CD14-positive monocyte (primary cell): ENCODE measurements at regions not wholly inside any gene's neighbourhood (a gene's known extent, or its start where the extent isn't known, plus 50 kb on each side); places are given as distances from the start of the nearest gene placed in this dataset.

Experiments used
- DNase-seq, 3 donors: peaks; one replicate each; pipeline ENCODE4 v3.0.0-alpha.2; 2011 to 2022
- H2AFZ ChIP-seq: 2 replicates; pipeline ENCODE4 v1.6.0; 2012; ENCODE audit warnings: mild to moderate bottlenecking, low read depth, low read length, inconsistent platforms; ENCODE audit not compliant: insufficient read depth, poor library complexity, severe bottlenecking
- H3K27ac ChIP-seq, 2 donors: 1 replicate in 1 of 2; 2 replicates in 1 of 2; pipeline ENCODE4 v1.5.1; 2012 to 2013; ENCODE audit warnings: low read length in 2 of 2, control low read depth in 1 of 2, inconsistent platforms in 1 of 2, low read depth in 1 of 2, mild to moderate bottlenecking in 1 of 2
- H3K27me3 ChIP-seq, 2 donors: one replicate each; pipeline versions ENCODE4 v1.6.0 to v1.6.1; 2011 to 2013; ENCODE audit warnings: low read length in 2 of 2; ENCODE audit not compliant: control insufficient read depth in 2 of 2, insufficient read depth in 2 of 2
- H3K36me3 ChIP-seq, 2 donors: replicated peaks in 1 of 2; 1 replicate in 1 of 2; 2 replicates in 1 of 2; pipeline versions ENCODE4 v1.5.1 to v1.6.1; 2012 to 2013; ENCODE audit warnings: low read length in 2 of 2, control low read depth in 1 of 2, inconsistent platforms in 1 of 2, mild to moderate bottlenecking in 1 of 2; ENCODE audit not compliant: insufficient read depth in 2 of 2, control insufficient read depth in 1 of 2
- H3K4me1 ChIP-seq, 2 donors: 1 replicate in 1 of 2; 2 replicates in 1 of 2; pipeline versions ENCODE4 v1.5.1 to v1.6.1; 2012 to 2013; ENCODE audit warnings: low read length in 2 of 2, control low read depth in 1 of 2, inconsistent platforms in 1 of 2, mild to moderate bottlenecking in 1 of 2, moderate library complexity in 1 of 2; ENCODE audit not compliant: insufficient read depth in 2 of 2, control insufficient read depth in 1 of 2
- H3K4me2 ChIP-seq: replicated peaks from 2 replicates; pipeline ENCODE3; 2012; ENCODE audit warnings: low read length, moderate library complexity, mild to moderate bottlenecking; ENCODE audit not compliant: poor library complexity, severe bottlenecking; ENCODE audit errors: extremely low read depth
- H3K4me3 ChIP-seq, 3 experiments: fragments of 200-600 bp in 1 of 3; sonication (generic) in 1 of 3; replicated peaks in 1 of 3; 1 replicate in 2 of 3; 2 replicates in 1 of 3; pipeline ENCODE4 v1.5.1; 2011 to 2013; ENCODE audit warnings: low read length in 3 of 3, mild to moderate bottlenecking in 3 of 3, control low read depth in 2 of 3, low read depth in 2 of 3, inconsistent platforms in 1 of 3, moderate library complexity in 1 of 3
- H3K79me2 ChIP-seq: 2 replicates; pipeline ENCODE4 v1.6.0; 2012; ENCODE audit warnings: mild to moderate bottlenecking, control low read depth, inconsistent platforms, low read length, moderate library complexity; ENCODE audit not compliant: insufficient read depth
- H3K9ac ChIP-seq: 2 replicates; pipeline ENCODE4 v1.6.0; 2017; ENCODE audit warnings: low read length, mild to moderate bottlenecking; ENCODE audit not compliant: insufficient read depth, poor library complexity, severe bottlenecking
- H3K9me3 ChIP-seq, 2 donors: replicated peaks in 1 of 2; 1 replicate in 1 of 2; 2 replicates in 1 of 2; pipeline versions ENCODE4 v1.5.1 to v1.6.1; 2012 to 2013; ENCODE audit warnings: low read length in 2 of 2, control low read depth in 1 of 2; ENCODE audit not compliant: control insufficient read depth in 1 of 2, insufficient read depth in 1 of 2
- H4K20me1 ChIP-seq: 2 replicates; pipeline ENCODE4 v1.6.0; 2012; ENCODE audit warnings: mild to moderate bottlenecking, low read length, control low read depth, moderate library complexity; ENCODE audit not compliant: insufficient read depth
- H3K27ac Mint-ChIP-seq, 7 donors: one replicate each; pipeline ENCODE4 v1.8.0; 2020; ENCODE audit warnings: mild to moderate bottlenecking in 7 of 7, mixed read lengths in 7 of 7, moderate library complexity in 6 of 7, inconsistent platforms in 2 of 7
- H3K27me3 Mint-ChIP-seq, 3 donors: one replicate each; pipeline ENCODE4 v1.8.0; 2021 to 2022; ENCODE audit warnings: low read depth in 3 of 3, mild to moderate bottlenecking in 3 of 3, mixed read lengths in 3 of 3, moderate library complexity in 3 of 3, inconsistent platforms in 1 of 3
- H3K36me3 Mint-ChIP-seq, 2 donors: one replicate each; pipeline ENCODE4 v1.8.0; 2020; ENCODE audit warnings: mixed read lengths in 2 of 2, inconsistent platforms in 1 of 2, mild to moderate bottlenecking in 1 of 2
- H3K4me1 Mint-ChIP-seq: one replicate; pipeline ENCODE4 v1.8.0; 2020; ENCODE audit warnings: mild to moderate bottlenecking, mixed read lengths
- H3K4me3 Mint-ChIP-seq, 2 donors: one replicate each; pipeline ENCODE4 v1.8.0; 2020; ENCODE audit warnings: mild to moderate bottlenecking in 2 of 2, mixed read lengths in 2 of 2, moderate library complexity in 1 of 2
- H3K9me3 Mint-ChIP-seq, 7 donors: one replicate each; pipeline ENCODE4 v1.8.0; 2020 to 2022; ENCODE audit warnings: mixed read lengths in 7 of 7, mild to moderate bottlenecking in 6 of 7, moderate library complexity in 6 of 7, inconsistent platforms in 2 of 7
- WGBS: methylation state at CpG from one replicate; pipeline ENCODE4 v1.1.5; 2013; ENCODE audit warnings: missing lambda C conversion rate; ENCODE audit not compliant: insufficient coverage; 5-methylcytosine and 5-hydroxymethylcytosine counted together
- intact Hi-C, 2 donors: fragments of 100-400 bp; cut with micrococcal nuclease; formaldehyde crosslinking; loops; one replicate each; pipeline versions ENCODE4 v1.15.0 to v1.15.1; 2023
- TF ChIP-seq, protein P1 (sequence below): fragments of 200-600 bp; IDR thresholded peaks from one replicate; pipeline ENCODE4 v1.8.0; 2022; ENCODE audit warnings: antibody characterized with exemption, mild to moderate bottlenecking

DNA sequence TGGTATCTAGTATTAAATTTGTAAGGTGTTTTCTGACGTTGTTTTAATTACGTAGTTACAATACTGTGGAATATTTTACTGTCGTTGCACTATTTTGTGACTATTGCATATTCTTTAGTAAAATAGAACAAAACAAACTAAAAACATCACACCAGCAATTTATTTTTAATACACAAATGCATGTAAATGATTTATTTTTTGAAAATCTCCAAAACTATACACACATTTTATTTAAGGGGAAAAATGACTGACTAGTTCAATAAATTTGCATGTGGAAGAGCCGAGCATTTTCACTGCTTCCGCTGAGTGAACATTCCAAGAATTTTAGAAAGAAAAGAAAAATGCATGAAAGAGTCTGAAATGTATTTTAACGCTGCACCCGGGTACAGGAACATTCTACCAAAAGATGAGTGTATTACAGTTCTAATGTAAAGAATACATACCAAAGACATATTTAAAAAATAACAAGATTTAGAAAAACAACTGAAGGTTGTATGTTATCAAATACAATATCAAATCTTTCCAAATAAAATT is 257.7 kb downstream of the MEIS1 start:
- no peak overlapping the region for H3K27ac Mint-ChIP-seq
- no peaks in the 10 kb centered on the region for H3K36me3 ChIP-seq
- H4K20me1 ChIP-seq = no peaks in the 10 kb centered on the region
- WGBS = no CpG with 5 or more reads among the region's 7 CpGs
- no peak overlapping the region for H2AFZ ChIP-seq
- H3K4me3 ChIP-seq = no peak overlapping the region
- no peaks in the 10 kb centered on the region for H3K79me2 ChIP-seq
- H3K9ac ChIP-seq = no peak overlapping the region
- no peaks in the 10 kb centered on the region for H3K27me3 ChIP-seq
- peaks cover 0 to 1% (median 0%) of the 10 kb centered on the region in 3 donors for H3K27me3 Mint-ChIP-seq
- TF ChIP-seq, protein P1, sequence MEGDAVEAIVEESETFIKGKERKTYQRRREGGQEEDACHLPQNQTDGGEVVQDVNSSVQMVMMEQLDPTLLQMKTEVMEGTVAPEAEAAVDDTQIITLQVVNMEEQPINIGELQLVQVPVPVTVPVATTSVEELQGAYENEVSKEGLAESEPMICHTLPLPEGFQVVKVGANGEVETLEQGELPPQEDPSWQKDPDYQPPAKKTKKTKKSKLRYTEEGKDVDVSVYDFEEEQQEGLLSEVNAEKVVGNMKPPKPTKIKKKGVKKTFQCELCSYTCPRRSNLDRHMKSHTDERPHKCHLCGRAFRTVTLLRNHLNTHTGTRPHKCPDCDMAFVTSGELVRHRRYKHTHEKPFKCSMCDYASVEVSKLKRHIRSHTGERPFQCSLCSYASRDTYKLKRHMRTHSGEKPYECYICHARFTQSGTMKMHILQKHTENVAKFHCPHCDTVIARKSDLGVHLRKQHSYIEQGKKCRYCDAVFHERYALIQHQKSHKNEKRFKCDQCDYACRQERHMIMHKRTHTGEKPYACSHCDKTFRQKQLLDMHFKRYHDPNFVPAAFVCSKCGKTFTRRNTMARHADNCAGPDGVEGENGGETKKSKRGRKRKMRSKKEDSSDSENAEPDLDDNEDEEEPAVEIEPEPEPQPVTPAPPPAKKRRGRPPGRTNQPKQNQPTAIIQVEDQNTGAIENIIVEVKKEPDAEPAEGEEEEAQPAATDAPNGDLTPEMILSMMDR = no peak
- no peak for DNase-seq
- no peak overlapping the region for H3K4me3 Mint-ChIP-seq
- no peaks in the 10 kb centered on the region for H3K4me1 ChIP-seq
- intact Hi-C loops = no loop called here
- H3K4me1 Mint-ChIP-seq = no peaks in the 10 kb centered on the region
- H3K36me3 Mint-ChIP-seq = no peaks in the 10 kb centered on the region
- H3K9me3 ChIP-seq = no peaks in the 10 kb centered on the region
- no peak overlapping the region for H3K27ac ChIP-seq
- no peak overlapping the region for H3K4me2 ChIP-seq
- H3K9me3 Mint-ChIP-seq = peaks cover 0 to 3% (median 0%) of the 10 kb centered on the region in 7 donors

DNA sequence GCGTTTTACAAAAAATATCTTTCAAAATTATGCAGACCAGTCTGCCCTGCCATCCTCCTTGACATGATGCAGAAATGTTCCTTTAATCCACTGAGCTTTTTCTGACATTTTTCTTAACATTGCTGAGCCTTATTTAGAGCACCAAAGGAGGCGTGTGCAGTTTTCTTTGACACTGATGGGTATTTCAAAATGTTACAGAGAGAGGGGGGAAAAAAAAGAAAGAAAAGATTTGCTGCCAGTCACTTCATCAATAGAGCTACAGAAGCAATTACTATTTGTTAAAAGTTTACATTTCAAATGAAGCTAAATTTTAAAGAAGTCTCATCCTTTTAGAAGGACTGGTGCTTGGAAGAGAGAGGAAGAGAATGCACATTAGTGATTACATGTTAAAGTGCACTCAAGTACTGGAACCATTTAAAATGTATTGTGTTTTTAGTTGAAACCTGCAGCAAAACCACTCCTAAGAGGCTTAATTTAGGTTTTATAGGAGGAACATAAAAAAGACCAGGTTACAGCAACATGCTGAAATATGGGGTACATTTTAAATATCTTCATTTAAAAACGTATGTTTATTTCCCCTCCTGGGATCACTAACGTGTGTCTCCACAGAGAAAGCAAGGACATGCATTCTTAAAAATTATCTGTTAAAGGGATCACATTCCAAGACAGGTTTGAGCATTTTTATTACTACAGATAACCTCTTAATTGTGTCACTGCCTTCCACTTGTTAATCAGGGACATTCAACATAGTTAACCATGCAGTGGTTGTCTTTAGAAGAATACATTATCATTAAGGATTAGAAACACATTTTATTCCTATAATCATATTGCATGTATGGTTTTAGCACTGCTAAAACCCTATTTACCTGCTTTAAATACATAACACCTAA is 258.4 kb downstream of the MEIS1 start:
- H3K27ac Mint-ChIP-seq = no peak overlapping the region

More for the DNA sequence above, 258.4 kb downstream of the MEIS1 start:
- Histone ChIP-seq H2AFZ (no peak overlapping the region), H3K27me3 (no peaks in the 10 kb centered on the region), H3K4me2 (no peak overlapping the region), H3K9me3 (no peaks in the 10 kb centered on the region), H3K4me1 (no peaks in the 10 kb centered on the region), H3K27ac (no peak overlapping the region), H3K79me2 (no peaks in the 10 kb centered on the region), H3K36me3 (no peaks in the 10 kb centered on the region), H3K4me3 (no peak overlapping the region), H3K9ac (no peak overlapping the region), H4K20me1 (no peaks in the 10 kb centered on the region)
- DNase-seq = no peak
- Mint-ChIP-seq H3K4me3 (no peak overlapping the region), H3K36me3 (no peaks in the 10 kb centered on the region), H3K4me1 (no peaks in the 10 kb centered on the region), H3K27me3 (peaks cover 0 to 1% (median 0%) of the 10 kb centered on the region in 3 donors), H3K9me3 (peaks cover 0 to 3% (median 0%) of the 10 kb centered on the region in 7 donors)
- no CpG with 5 or more reads among the region's 4 CpGs for WGBS
- TF ChIP-seq, protein P1 = no peak
- intact Hi-C loops = no loop called here
